GM12872 (cell line): ENCODE measurements at regions not wholly inside any gene's neighbourhood (a gene's known extent, or its start where the extent isn't known, plus 50 kb on each side); places are given as distances from the start of the nearest gene placed in this dataset.

Source experiments
- TF ChIP-seq, protein P1 (sequence below): IDR thresholded peaks from 3 replicates; pipeline ENCODE4 v1.5.1; 2011; ENCODE audit warnings: low read depth, mild to moderate bottlenecking, low read length, moderate library complexity; ENCODE audit not compliant: insufficient read depth

DNA sequence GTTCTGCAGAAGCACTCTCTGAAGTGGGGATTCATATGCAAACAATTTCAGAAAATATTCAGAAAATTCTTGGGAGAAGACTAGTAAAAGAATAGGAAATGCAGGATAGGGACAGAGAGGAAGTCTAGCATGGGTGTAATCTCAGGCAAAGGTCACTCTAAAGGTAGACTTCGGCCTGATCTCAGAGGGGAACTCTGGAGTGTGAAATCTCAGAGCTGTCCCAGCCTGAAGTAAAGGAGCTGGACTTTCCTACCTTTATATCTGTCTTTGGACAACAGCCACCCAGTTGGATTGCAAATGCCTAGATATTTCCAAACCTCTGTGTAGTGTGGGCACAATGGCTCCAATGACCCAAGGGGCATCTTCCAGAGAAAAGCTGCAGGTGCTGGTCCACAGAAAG lies 379.8 kb downstream of the GPATCH2 start:
- TF ChIP-seq, protein P1, sequence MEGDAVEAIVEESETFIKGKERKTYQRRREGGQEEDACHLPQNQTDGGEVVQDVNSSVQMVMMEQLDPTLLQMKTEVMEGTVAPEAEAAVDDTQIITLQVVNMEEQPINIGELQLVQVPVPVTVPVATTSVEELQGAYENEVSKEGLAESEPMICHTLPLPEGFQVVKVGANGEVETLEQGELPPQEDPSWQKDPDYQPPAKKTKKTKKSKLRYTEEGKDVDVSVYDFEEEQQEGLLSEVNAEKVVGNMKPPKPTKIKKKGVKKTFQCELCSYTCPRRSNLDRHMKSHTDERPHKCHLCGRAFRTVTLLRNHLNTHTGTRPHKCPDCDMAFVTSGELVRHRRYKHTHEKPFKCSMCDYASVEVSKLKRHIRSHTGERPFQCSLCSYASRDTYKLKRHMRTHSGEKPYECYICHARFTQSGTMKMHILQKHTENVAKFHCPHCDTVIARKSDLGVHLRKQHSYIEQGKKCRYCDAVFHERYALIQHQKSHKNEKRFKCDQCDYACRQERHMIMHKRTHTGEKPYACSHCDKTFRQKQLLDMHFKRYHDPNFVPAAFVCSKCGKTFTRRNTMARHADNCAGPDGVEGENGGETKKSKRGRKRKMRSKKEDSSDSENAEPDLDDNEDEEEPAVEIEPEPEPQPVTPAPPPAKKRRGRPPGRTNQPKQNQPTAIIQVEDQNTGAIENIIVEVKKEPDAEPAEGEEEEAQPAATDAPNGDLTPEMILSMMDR = no peak

DNA sequence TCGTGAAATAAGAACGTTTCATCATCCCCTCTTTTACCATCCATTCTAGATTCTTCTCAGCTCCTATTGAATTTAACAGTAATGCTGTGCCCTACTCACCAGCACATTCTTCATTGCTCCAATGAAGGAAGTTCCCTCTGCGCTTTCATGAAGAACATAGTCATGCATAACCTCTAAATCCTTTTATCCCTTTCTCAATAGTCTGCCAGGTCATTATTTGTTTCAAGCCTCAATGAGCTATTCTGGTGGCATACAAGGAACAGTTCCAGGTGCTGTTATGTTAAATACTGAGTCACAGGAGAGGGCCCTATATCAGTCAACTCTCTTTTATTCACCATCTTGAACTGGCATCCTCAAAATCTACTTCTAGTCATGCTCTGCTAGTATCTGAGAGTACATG lies 381.0 kb downstream of the GPATCH2 start:
- TF ChIP-seq, protein P1 = no peak

DNA sequence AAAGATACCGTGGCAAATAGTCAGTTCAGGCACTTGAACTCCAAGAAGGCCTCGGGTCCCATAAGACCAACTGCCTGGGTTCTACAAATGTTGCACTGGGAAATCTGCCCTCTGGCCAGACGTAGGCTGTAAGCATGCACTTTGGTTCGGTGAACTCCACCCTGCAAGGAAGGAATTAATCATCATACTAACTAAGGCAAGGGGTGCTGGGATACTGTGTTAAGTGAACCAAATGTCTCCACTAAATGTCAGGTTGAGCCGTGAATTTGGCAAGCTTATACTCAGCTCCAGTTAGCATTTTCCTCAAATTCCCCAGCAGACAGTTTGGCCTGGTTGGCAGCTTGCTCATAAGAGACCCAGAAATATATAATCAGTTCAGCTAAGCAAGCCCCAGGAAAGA lies 385.9 kb downstream of the GPATCH2 start:
- TF ChIP-seq, protein P1 = no peak

DNA sequence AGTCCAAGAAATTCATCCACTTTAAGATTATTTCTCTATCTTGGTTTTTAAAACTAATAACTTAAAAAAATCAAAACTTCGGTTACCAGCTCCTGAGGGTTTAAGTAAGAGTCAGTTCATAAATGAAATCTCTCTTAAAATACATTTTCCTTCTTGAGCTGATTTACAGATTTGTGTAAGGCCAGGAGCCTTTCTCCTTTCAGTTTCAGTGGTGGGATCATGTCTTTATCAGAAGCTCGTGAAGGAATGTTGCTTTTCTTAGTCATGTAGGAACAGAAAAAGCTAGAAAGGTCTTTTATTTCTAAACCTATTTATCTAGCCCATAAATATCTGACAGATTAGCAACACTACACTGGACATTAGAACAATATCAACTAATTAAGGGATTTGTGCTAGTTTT lies 390.2 kb downstream of the GPATCH2 start:
- TF ChIP-seq, protein P1 = no peak

DNA sequence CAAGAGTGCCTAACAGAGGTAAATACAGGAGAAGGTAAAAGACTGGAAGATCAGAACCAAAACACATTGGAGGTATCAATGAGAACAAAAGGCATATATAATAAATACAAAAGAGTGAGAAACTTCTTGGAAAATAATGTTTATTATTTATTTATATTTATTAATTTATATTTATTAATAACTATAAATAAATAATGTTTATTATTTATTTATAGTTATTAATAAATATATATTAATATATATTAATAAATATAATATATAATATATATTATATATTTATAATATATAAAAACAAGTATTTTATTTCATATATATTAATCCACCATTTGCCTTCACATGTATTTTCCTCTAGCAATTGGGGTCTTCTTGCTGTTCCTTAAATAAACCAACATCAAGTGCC lies 391.9 kb downstream of the GPATCH2 start:
- TF ChIP-seq, protein P1 = no peak

DNA sequence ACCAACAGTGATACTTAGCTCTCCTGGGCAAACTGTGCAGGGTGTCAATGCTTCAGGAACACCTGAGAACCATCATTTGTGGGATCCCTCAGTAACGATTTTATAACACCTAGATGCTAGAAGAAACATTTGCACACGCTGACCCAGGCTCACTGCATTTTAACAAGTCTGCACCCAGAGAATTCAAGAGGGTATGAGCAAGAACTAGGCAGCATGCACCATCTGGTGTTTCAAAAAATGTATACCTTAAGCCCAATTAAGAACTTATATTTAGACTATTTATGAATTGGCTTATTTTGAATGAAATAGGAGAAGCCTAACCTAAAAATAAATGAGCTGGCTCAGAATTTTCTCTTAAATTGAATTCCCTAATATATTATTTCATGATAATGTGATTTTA lies 400.5 kb downstream of the GPATCH2 start:
- TF ChIP-seq, protein P1 = no peak

DNA sequence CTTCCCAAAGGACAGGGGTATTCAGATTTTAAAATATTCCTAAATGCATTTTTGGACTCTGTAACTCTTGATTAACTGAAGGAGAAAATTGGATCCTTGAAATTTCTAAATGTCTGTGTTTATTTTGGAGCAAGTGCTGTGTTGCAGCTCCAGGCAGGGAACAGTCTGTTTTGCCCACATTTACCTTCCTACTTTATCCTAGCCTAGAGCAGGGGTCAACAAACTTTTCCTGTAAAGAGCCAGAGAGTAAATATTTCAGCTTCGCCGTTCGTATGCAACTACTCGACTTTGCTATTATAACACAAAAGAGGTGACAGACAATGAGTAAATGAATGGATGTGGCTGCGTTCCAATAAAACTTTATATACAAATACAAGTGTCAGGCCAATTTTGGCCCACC lies 402.2 kb downstream of the GPATCH2 start:
- TF ChIP-seq, protein P1 = no peak

DNA sequence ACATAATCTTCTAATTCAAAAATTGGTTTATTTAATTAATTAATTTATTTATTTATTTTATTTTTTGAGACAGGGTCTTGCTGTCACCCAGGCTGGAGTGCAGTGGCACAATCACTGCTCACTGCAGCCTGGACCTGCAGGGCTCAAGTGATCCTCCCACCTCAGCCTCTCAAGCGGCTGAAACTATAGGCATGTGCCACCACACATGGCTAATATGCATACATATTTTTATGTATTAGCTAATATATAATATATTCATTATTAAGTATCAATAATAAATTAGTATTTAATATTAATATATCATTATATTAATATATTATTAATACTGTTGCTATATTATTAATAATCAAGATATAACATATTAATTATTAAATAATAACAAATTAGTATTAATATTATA lies 406.7 kb downstream of the GPATCH2 start:
- TF ChIP-seq, protein P1 = no peak
